DOHH2 (cell line): ENCODE measurements at regions not wholly inside any gene's neighbourhood (a gene's known extent, or its start where the extent isn't known, plus 50 kb on each side); places are given as distances from the start of the nearest gene placed in this dataset.

Experiments
- H3F3A ChIP-seq: fragments of 200-600 bp; sonication (generic), shearing (Covaris generic); 2 replicates; pipeline ENCODE4 v1.6.0; 2016; ENCODE audit warnings: antibody characterized with exemption, mild to moderate bottlenecking; ENCODE audit not compliant: control insufficient read depth, insufficient read depth
- H3K27ac ChIP-seq: fragments of 200-600 bp; sonication (generic); 2 replicates; pipeline ENCODE4 v1.5.1; 2014; ENCODE audit warnings: low read depth, mild to moderate bottlenecking, low read length, moderate library complexity
- H3K27me3 ChIP-seq: fragments of 200-600 bp; sonication (generic); 2 replicates; pipeline ENCODE4 v1.6.1; 2014; ENCODE audit warnings: mild to moderate bottlenecking, low read length, mixed read lengths; ENCODE audit not compliant: control insufficient read depth
- H3K36me3 ChIP-seq: fragments of 200-600 bp; sonication (generic); 2 replicates; pipeline ENCODE4 v1.6.1; 2014; ENCODE audit warnings: mild to moderate bottlenecking, low read length, moderate library complexity, mixed read lengths; ENCODE audit not compliant: control insufficient read depth
- H3K4me1 ChIP-seq: fragments of 200-600 bp; sonication (generic); 2 replicates; pipeline ENCODE4 v1.6.1; 2014; ENCODE audit warnings: mild to moderate bottlenecking, low read length, mixed read lengths; ENCODE audit not compliant: control insufficient read depth
- H3K4me2 ChIP-seq: fragments of 200-600 bp; sonication (generic); 2 replicates; pipeline ENCODE4 v1.6.0; 2014; ENCODE audit warnings: mild to moderate bottlenecking, low read length, moderate library complexity
- H3K4me3 ChIP-seq: fragments of 200-600 bp; sonication (generic); 2 replicates; pipeline ENCODE4 v1.5.1; 2014; ENCODE audit warnings: mild to moderate bottlenecking, low read length, mixed read lengths
- H3K79me2 ChIP-seq: fragments of 200-600 bp; sonication (generic); 2 replicates; pipeline ENCODE4 v1.6.1; 2014; ENCODE audit warnings: mild to moderate bottlenecking, low read length, mixed read lengths; ENCODE audit not compliant: control insufficient read depth
- H3K9me2 ChIP-seq: fragments of 200-600 bp; sonication (generic); replicated peaks from 2 replicates; pipeline ENCODE4 v1.6.1; 2014; ENCODE audit warnings: mild to moderate bottlenecking, low read length, mixed read lengths; ENCODE audit not compliant: control insufficient read depth
- H3K9me3 ChIP-seq: fragments of 200-600 bp; sonication (generic); 2 replicates; pipeline ENCODE4 v1.6.1; 2014; ENCODE audit warnings: antibody characterized with exemption, low read length, mixed read lengths; ENCODE audit not compliant: control insufficient read depth, insufficient read depth
- H4K20me1 ChIP-seq: fragments of 200-600 bp; sonication (generic); 2 replicates; pipeline ENCODE4 v1.6.0; 2014; ENCODE audit warnings: low read depth, mild to moderate bottlenecking, antibody characterized with exemption, low read length, moderate library complexity; ENCODE audit not compliant: control insufficient read depth, insufficient read depth
- CTCF ChIP-seq: fragments of 200-600 bp; sonication (generic); IDR thresholded peaks from one replicate; pipeline ENCODE4 v1.5.1; 2014; ENCODE audit warnings: antibody characterized with exemption, mild to moderate bottlenecking, low read depth, low read length; ENCODE audit not compliant: poor library complexity, severe bottlenecking
- EZH2phosphoT487 ChIP-seq: fragments of 200-600 bp; sonication (generic); IDR thresholded peaks from 2 replicates; pipeline ENCODE4 v1.6.1; 2017; ENCODE audit warnings: borderline replicate concordance, mild to moderate bottlenecking, antibody characterized with exemption, low read length, moderate library complexity, mixed read lengths

GRCh38 chr7:42689626-42690025 lies 222.2 kb downstream of the C7orf25 start:
- TF ChIP-seq EZH2phosphoT487 (no peak), CTCF (no peak)
- Histone ChIP-seq H3K27ac (no peak overlapping the region), H4K20me1 (no peaks in the 10 kb centered on the region), H3K79me2 (no peaks in the 10 kb centered on the region), H3K4me2 (no peak overlapping the region), H3K4me3 (no peak overlapping the region), H3K27me3 (no peaks in the 10 kb centered on the region), H3K36me3 (no peaks in the 10 kb centered on the region), H3K9me2 (no peaks in the 10 kb centered on the region), H3F3A (no peaks in the 10 kb centered on the region), H3K9me3 (no peaks in the 10 kb centered on the region), H3K4me1 (no peaks in the 10 kb centered on the region)

- Histone ChIP-seq H3K4me2 (no peak overlapping the region), H3K36me3 (no peaks in the 10 kb centered on the region), H3F3A (no peaks in the 10 kb centered on the region), H3K9me2 (no peaks in the 10 kb centered on the region; the same call in 1 of the 2 replicates), H3K79me2 (no peaks in the 10 kb centered on the region), H3K4me1 (no peaks in the 10 kb centered on the region), H3K27me3 (no peaks in the 10 kb centered on the region), H4K20me1 (no peaks in the 10 kb centered on the region), H3K9me3 (no peaks in the 10 kb centered on the region), H3K4me3 (no peak overlapping the region), H3K27ac (no peak overlapping the region)
- TF ChIP-seq EZH2phosphoT487, result no peak
- no peak for TF ChIP-seq CTCF
Observed at GRCh38 chr7:42688056-42688371, 223.9 kb downstream of the C7orf25 start.

- Histone ChIP-seq H3F3A (no peaks in the 10 kb centered on the region), H3K27ac (no peak overlapping the region), H3K4me3 (no peak overlapping the region), H3K9me2 (no peaks in the 10 kb centered on the region; the same call in 1 of the 2 replicates), H3K4me1 (no peaks in the 10 kb centered on the region), H3K36me3 (no peaks in the 10 kb centered on the region), H3K9me3 (no peaks in the 10 kb centered on the region), H3K27me3 (no peaks in the 10 kb centered on the region), H3K4me2 (no peak overlapping the region), H4K20me1 (no peaks in the 10 kb centered on the region), H3K79me2 (no peaks in the 10 kb centered on the region)
- TF ChIP-seq EZH2phosphoT487 (no peak), CTCF (no peak)
Observed at GRCh38 chr7:42687211-42688055, 224.4 kb downstream of the C7orf25 start.
